ENCODE measurements at regions not wholly inside any gene's neighbourhood (a gene's known extent, or its start where the extent isn't known, plus 50 kb on each side); places are given as distances from the start of the nearest gene placed in this dataset.
A peak's percentile ranks its signal among the peaks of the same experiment; 100 is the strongest.

DNA sequence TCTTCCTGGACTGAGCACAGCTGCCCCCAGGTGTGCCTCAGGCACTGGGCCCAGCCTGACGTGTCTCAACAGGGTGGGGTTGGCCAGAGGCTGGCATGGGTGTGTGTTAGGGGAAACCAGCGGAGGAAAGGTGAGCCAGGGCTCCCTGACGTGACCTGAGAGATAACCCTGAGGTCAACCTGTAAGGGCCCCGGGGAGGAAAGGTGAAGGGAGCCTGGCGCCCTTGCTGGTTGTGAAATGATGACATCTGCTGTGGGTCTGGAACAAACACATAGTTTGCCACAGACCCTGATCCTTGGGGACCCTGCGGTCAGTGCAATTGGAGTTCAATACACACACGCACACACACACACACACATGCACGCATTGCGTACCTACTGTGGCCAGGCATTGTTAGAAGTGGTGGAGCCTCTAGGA, 100.2 kb upstream of the TLE3 start:
- no peak overlapping the region for H3K9ac ChIP-seq (replicated peaks in 1 of 4; ENCODE audit: extremely low read depth in 1 of 4, low read depth in 3 of 4, low read length in 3 of 4)
- no peak overlapping the region for H3K14ac ChIP-seq (ENCODE audit: insufficient read length)
- DNase-seq (ENCODE audit: low read depth in 1 of 2, low spot score in 2 of 2): no peak
- peak overlapping the region; percentile 83; the same call in 1 of the 2 replicates for H2BK20ac ChIP-seq (ENCODE audit: low read length)
- CTCF ChIA-PET (ENCODE audit: partially characterized antibody): interaction anchor here (0.8 to 1.9 kb wide), 6 partner anchors 9 to 467 kb away, joined by 3 to 5 read pairs (median 4); no protein-coding TSS in a partner anchor
- no peak for FAIRE-seq
- H3K23ac ChIP-seq (ENCODE audit: insufficient read length): no peak overlapping the region
- no peaks in the 10 kb centered on the region for H3K79me1 ChIP-seq (ENCODE audit: low read depth, low read length)
- H3K79me2 ChIP-seq (ENCODE audit: control insufficient read depth in 1 of 2, insufficient read depth in 2 of 2, low read length in 2 of 2): no peaks in the 10 kb centered on the region
- no peak overlapping the region for H3K4ac ChIP-seq (replicated peaks; ENCODE audit: insufficient read length, low read depth, low read length)
- H4K91ac ChIP-seq (replicated peaks; ENCODE audit: insufficient read length, low read length): no peak overlapping the region
- no peaks in the 10 kb centered on the region for H3K27me3 ChIP-seq (replicated peaks in 1 of 4; ENCODE audit: control insufficient read depth in 3 of 4, extremely low read depth in 1 of 4, insufficient read depth in 3 of 4, low read length in 3 of 4)
- no peak overlapping the region for H4K8ac ChIP-seq (ENCODE audit: extremely low read depth, insufficient read depth, low read length)
- H3K18ac ChIP-seq (ENCODE audit: extremely low read depth, low read length): peak overlapping the region; percentile 29; the same call in 1 of the 2 replicates
- no peaks in the 10 kb centered on the region for H3K36me3 ChIP-seq (ENCODE audit: control insufficient read depth in 2 of 4, insufficient read depth in 4 of 4, low read length in 3 of 4)
- H2BK5ac ChIP-seq (ENCODE audit: low read depth, low read length): no peak overlapping the region
- H3K23me2 ChIP-seq (ENCODE audit: low read depth, low read length): no peaks in the 10 kb centered on the region
- H4K5ac ChIP-seq (ENCODE audit: insufficient read length, low read depth, low read length): no peak overlapping the region
- H3K4me1 ChIP-seq (replicated peaks in 1 of 4; ENCODE audit: control insufficient read depth in 3 of 4, insufficient read depth in 4 of 4, low read length in 3 of 4): peaks cover 12 to 22% (median 16%) of the 10 kb centered on the region in 4 experiments
- POLR2A ChIA-PET (ENCODE audit: partially characterized antibody): interaction anchor here (1.1 to 1.4 kb wide), 3 partner anchors 10 to 57 kb away, joined by 3 read pairs; no protein-coding TSS in a partner anchor
- 85% methylated on average over 9 of the region's 9 CpGs; no CpG with 5 or more reads in 1 of the 2 experiments for WGBS, 2 experiments (ENCODE audit: extremely low coverage in 1 of 2, insufficient coverage in 1 of 2, insufficient read length in 1 of 2, insufficient replicate concordance in 2 of 2, low coverage in 1 of 2, low lambda C conversion rate in 2 of 2, missing lambda C conversion rate in 1 of 2)
- H2BK120ac ChIP-seq (replicated peaks; ENCODE audit: low read depth, low read length): no peak overlapping the region
- no peak overlapping the region for H3K56ac ChIP-seq (replicated peaks; ENCODE audit: insufficient read length, low read depth, low read length)
- H2AFZ ChIP-seq (ENCODE audit: low read length): no peak overlapping the region
- H3K4me2 ChIP-seq (ENCODE audit: insufficient read depth in 1 of 2, low read depth in 2 of 2, low read length in 2 of 2): no peak overlapping the region
- no peak overlapping the region for H2AK5ac ChIP-seq (ENCODE audit: low read depth, low read length)
- no peaks in the 10 kb centered on the region for H4K20me1 ChIP-seq (replicated peaks in 1 of 2; ENCODE audit: control insufficient read depth in 1 of 2, insufficient read depth in 2 of 2, low read length in 2 of 2)
- no peak overlapping the region for H3K27ac ChIP-seq (ENCODE audit: low read depth, low read length)
- peak overlapping the region; percentile 94; the same call in 1 of the 2 replicates for H2BK12ac ChIP-seq (ENCODE audit: low read depth, low read length)
- no peak for TF ChIP-seq GTF2F1 (IDR thresholded peaks at IDR 0.05; ENCODE audit: borderline replicate concordance, low read depth, low read length)
- no peak for TF ChIP-seq NRF1 (IDR thresholded peaks at IDR 0.05; ENCODE audit: low read depth, low read length)
- no peak for TF ChIP-seq KDM1A (IDR thresholded peaks at IDR 0.05; ENCODE audit: borderline replicate concordance, low read length)
- TF ChIP-seq BACH1 (IDR thresholded peaks at IDR 0.05; ENCODE audit: low read length): no peak
- no peak for TF ChIP-seq CTBP2 (IDR thresholded peaks at IDR 0.05; ENCODE audit: borderline replicate concordance, insufficient read depth, insufficient read length, low read length)
- no peak for TF ChIP-seq PHF8 (conservative IDR thresholded peaks at IDR 0.05; ENCODE audit: low read depth, low read length)
- no peak for TF ChIP-seq SP2 (IDR thresholded peaks at IDR 0.05; ENCODE audit: low read length)
- TF ChIP-seq CHD2 (IDR thresholded peaks at IDR 0.05; ENCODE audit: low read length): no peak
- no peak for TF ChIP-seq CREB1 (IDR thresholded peaks at IDR 0.05)
- no peak for TF ChIP-seq POLR2A (IDR thresholded peaks at IDR 0.05; ENCODE audit: control extremely low read depth in 1 of 2, low read depth in 2 of 2, low read length in 2 of 2)
- TF ChIP-seq BCL11A (IDR thresholded peaks at IDR 0.05; ENCODE audit: low read depth in 2 of 2, low read length in 2 of 2): no peak
- TF ChIP-seq ASH2L (IDR thresholded peaks at IDR 0.05; ENCODE audit: low read length): no peak
- TF ChIP-seq RBBP5 (IDR thresholded peaks at IDR 0.05; ENCODE audit: borderline replicate concordance, low read depth, low read length): no peak
- TF ChIP-seq SAP30 (IDR thresholded peaks at IDR 0.05; ENCODE audit: insufficient read depth, insufficient replicate concordance, low read length): no peak
- H3K9me3 ChIP-seq (ENCODE audit: insufficient read depth in 2 of 2, low read depth in 1 of 2, low read length in 1 of 2): no peaks in the 10 kb centered on the region
- no peak overlapping the region for H3K4me3 ChIP-seq (ENCODE audit: extremely low read depth in 1 of 4, insufficient read depth in 2 of 4, low read depth in 3 of 4, low read length in 4 of 4)
- peak overlapping the region; percentile 53; the same call in 1 of the 2 replicates for H2BK15ac ChIP-seq (ENCODE audit: low read length)

All from H1 (cell line).